C4-2B (cell line): ENCODE measurements at regions not wholly inside any gene's neighbourhood (a gene's known extent, or its start where the extent isn't known, plus 50 kb on each side); places are given as distances from the start of the nearest gene placed in this dataset.

Experiments used
- CTCF ChIP-seq: fragments of 450-650 bp; conservative IDR thresholded peaks from 2 replicates; pipeline ENCODE4 v1.5.1; 2017; ENCODE audit warnings: mild to moderate bottlenecking
- ZFX ChIP-seq: fragments of 450-650 bp; IDR thresholded peaks from 2 replicates; pipeline ENCODE4 v1.6.1; 2017

- TF ChIP-seq CTCF: no peak
- TF ChIP-seq ZFX: no peak
Measured at GRCh38 chr4:183828839-183829238, 76.3 kb upstream of the STOX2 start.
